HepG2 (cell line): ENCODE measurements at regions not wholly inside any gene's neighbourhood (a gene's known extent, or its start where the extent isn't known, plus 50 kb on each side); places are given as distances from the start of the nearest gene placed in this dataset.

Source experiments
- ATAC-seq: fragments of 200-7000 bp; cut with Tn5 transposase; 3 replicates; pipeline ENCODE4 v1.9.1; 2020; ENCODE audit warnings: mild to moderate bottlenecking, moderate library complexity
- BruUV-seq: library from RNA; stranded (reverse); fragments of 400-500 nt; replicated peaks from 2 replicates; lab custom pipeline; 2021; lab: Mats Ljungman, UMichigan
- CTCF ChIA-PET: fragments of 300-600 bp; formaldehyde crosslinking; extraction: SDS; loops from one replicate; lab custom pipeline; 2021; ENCODE audit warnings: low total read pairs, inconsistent platforms, low intra/inter-chr PET ratio; lab: Yijun Ruan, JAX
- POLR2A ChIA-PET: fragments of 350-600 bp; sonication (Branson Sonifier 250); formaldehyde crosslinking; loops from one replicate; lab custom pipeline; 2020; ENCODE audit warnings: antibody characterized with exemption, inconsistent platforms; lab: Yijun Ruan, JAX
- DNase-seq: peaks from one replicate; pipeline ENCODE4 v3.0.0-alpha.2; 2015; ENCODE audit warnings: low spot score
- FAIRE-seq: peaks from 3 replicates; lab custom pipeline; 2011; peaks lifted over from hg19 to GRCh38; lab: Jason Lieb, UNC
- H2AFZ ChIP-seq: one replicate; pipeline ENCODE4 v1.6.1; 2011; ENCODE audit warnings: low read length, inconsistent platforms
- H3K27ac ChIP-seq: fragments of 300-600 bp; 3 replicates; pipeline ENCODE4 v1.8.0; 2011; ENCODE audit warnings: mixed run types, mild to moderate bottlenecking, mixed read lengths, low read length, inconsistent platforms; ENCODE audit not compliant: insufficient read depth; ENCODE audit errors: extremely low read length
- H3K27me3 ChIP-seq, 2 experiments: fragments of 200-600 bp in 1 of 2; 2 replicates in 1 of 2; 3 replicates in 1 of 2; pipeline versions ENCODE4 v1.6.0 to v1.8.0; 2011; ENCODE audit warnings: low read length in 2 of 2, mild to moderate bottlenecking in 2 of 2, moderate library complexity in 2 of 2, inconsistent platforms in 1 of 2; ENCODE audit not compliant: insufficient read depth in 2 of 2, control insufficient read depth in 1 of 2
- H3K36me3 ChIP-seq, 2 experiments: fragments of 200-600 bp in 1 of 2; replicated peaks in 1 of 2; 2 replicates in 1 of 2; 3 replicates in 1 of 2; pipeline versions ENCODE4 v1.5.1 to v1.8.0; 2011; ENCODE audit warnings: low read length in 2 of 2, inconsistent platforms in 1 of 2; ENCODE audit not compliant: insufficient read depth in 2 of 2, control insufficient read depth in 1 of 2
- H3K4me1 ChIP-seq: 2 replicates; pipeline ENCODE4 v1.5.1; 2012; ENCODE audit warnings: low read length, inconsistent platforms; ENCODE audit not compliant: insufficient read depth
- H3K4me2 ChIP-seq: 2 replicates; pipeline ENCODE4 v1.6.0; 2011; ENCODE audit warnings: low read depth, low read length, inconsistent platforms
- H3K4me3 ChIP-seq, 3 experiments: fragments of 200-600 bp in 1 of 3; sonication (generic), shearing (Covaris generic) in 1 of 3; replicated peaks in 1 of 3; 2 replicates each; pipeline ENCODE4 v1.5.1; 2011 to 2016; ENCODE audit warnings: low read length in 3 of 3, inconsistent platforms in 2 of 3, low read depth in 2 of 3, mild to moderate bottlenecking in 2 of 3, control low read depth in 1 of 3, mixed read lengths in 1 of 3; ENCODE audit not compliant: insufficient read depth in 1 of 3
- H3K79me2 ChIP-seq: one replicate; pipeline ENCODE4 v1.6.1; 2011; ENCODE audit warnings: low read length, inconsistent platforms; ENCODE audit not compliant: insufficient read depth
- H3K9ac ChIP-seq: 2 replicates; pipeline ENCODE4 v1.6.0; 2011; ENCODE audit warnings: mild to moderate bottlenecking, low read depth, low read length, inconsistent platforms; ENCODE audit not compliant: insufficient read depth
- H3K9me3 ChIP-seq: 2 replicates; pipeline ENCODE4 v1.5.1; 2012; ENCODE audit warnings: mild to moderate bottlenecking, low read length
- H4K20me1 ChIP-seq: 2 replicates; pipeline ENCODE4 v1.6.0; 2011; ENCODE audit warnings: inconsistent platforms, mild to moderate bottlenecking, low read length, moderate library complexity; ENCODE audit not compliant: insufficient read depth
- BCL6 ChIP-seq: IDR thresholded peaks from 2 replicates; pipeline ENCODE4 v1.6.1; 2016; ENCODE audit warnings: missing genetic modification reagents, missing compliant biosample characterization
- BRD4 ChIP-seq: sonication (generic); formaldehyde crosslinking; IDR thresholded peaks from 2 replicates; pipeline ENCODE4 v1.4.0; 2020; ENCODE audit warnings: missing genetic modification reagents
- HMGXB3 ChIP-seq: sonication (generic); formaldehyde crosslinking; IDR thresholded peaks from 2 replicates; pipeline ENCODE4 v1.4.0; 2020; ENCODE audit warnings: missing genetic modification reagents, borderline replicate concordance
- HNF4A ChIP-seq: sonication (generic); formaldehyde crosslinking; IDR thresholded peaks from 2 replicates; pipeline ENCODE4 v1.4.0; 2020; ENCODE audit warnings: missing genetic modification reagents
- HOMEZ ChIP-seq: IDR thresholded peaks from 2 replicates; pipeline ENCODE4 v1.6.1; 2016; ENCODE audit warnings: low read depth
- IKZF4 ChIP-seq: sonication (generic); formaldehyde crosslinking; IDR thresholded peaks from 2 replicates; pipeline ENCODE4 v1.5.1; 2020; ENCODE audit warnings: borderline replicate concordance, mild to moderate bottlenecking, low read depth, missing genetic modification reagents; ENCODE audit errors: not compliant biosample characterization
- PTBP1 ChIP-seq: fragments of 200-400 bp; formaldehyde crosslinking; IDR thresholded peaks from 2 replicates; pipeline ENCODE4 v1.6.1; 2018; ENCODE audit warnings: low read length, low read depth; ENCODE audit not compliant: poor library complexity, severe bottlenecking
- RBM22 ChIP-seq: fragments of 200-400 bp; formaldehyde crosslinking; optimal IDR thresholded peaks from 2 replicates; pipeline ENCODE3; 2017; ENCODE audit warnings: mild to moderate bottlenecking, low read length, moderate library complexity
- RFX1 ChIP-seq: fragments of 450-650 bp; IDR thresholded peaks from 2 replicates; pipeline ENCODE4 v1.6.1; 2017
- SMAD1 ChIP-seq: sonication (generic); formaldehyde crosslinking; IDR thresholded peaks from 2 replicates; pipeline ENCODE4 v1.4.0; 2020; ENCODE audit warnings: missing genetic modification reagents, low read depth, mild to moderate bottlenecking, borderline replicate concordance
- SP1 ChIP-seq, 2 experiments: fragments of 450-650 bp in 1 of 2; sonication (generic) in 1 of 2; formaldehyde crosslinking in 1 of 2; IDR thresholded peaks; 2 replicates each; pipeline versions ENCODE4 v1.4.0 to v1.6.1; 2016 to 2020; ENCODE audit warnings: missing genetic modification reagents in 1 of 2
- ZNF614 ChIP-seq: IDR thresholded peaks from 2 replicates; pipeline ENCODE4 v1.6.1; 2018; ENCODE audit warnings: missing biosample characterization, missing genetic modification reagents, inconsistent platforms, borderline replicate concordance
- WGBS: methylation state at CpG from one replicate; pipeline ENCODE4 v1.1.6; 2017; ENCODE audit warnings: low lambda C conversion rate; 5-methylcytosine and 5-hydroxymethylcytosine counted together
- in situ Hi-C: cut with HindIII; loops from 2 replicates; pipeline ENCODE4 v1.10.0; 2017; ENCODE audit warnings: low pct_unique_long_range_greater_than_20kb; ENCODE audit not compliant: extremely low pct_ligation_motif_present
- intact Hi-C: fragments of 100-400 bp; cut with micrococcal nuclease; formaldehyde crosslinking; loops from one replicate; pipeline ENCODE4 v1.10.0; 2022; ENCODE audit not compliant: unreplicated experiment
- TF ChIP-seq, protein P1 (sequence below): IDR thresholded peaks from 2 replicates; pipeline ENCODE4 v1.4.0; 2020; ENCODE audit warnings: mild to moderate bottlenecking, missing genetic modification reagents

GRCh38 chr10:118865998-118866693 lies 111.4 kb upstream of the CACUL1 start:
- Histone ChIP-seq H3K36me3 (no peaks in the 10 kb centered on the region), H2AFZ (no peak overlapping the region), H4K20me1 (no peaks in the 10 kb centered on the region), H3K4me2 (peak overlapping the region; percentile 4; the same call in 1 of the 2 replicates), H3K27ac (no peak overlapping the region), H3K79me2 (no peaks in the 10 kb centered on the region), H3K4me1 (peaks cover 14% of the 10 kb centered on the region), H3K9me3 (no peaks in the 10 kb centered on the region), H3K9ac (no peak overlapping the region; the same call in 1 of the 2 replicates), H3K4me3 (no peak overlapping the region), H3K27me3 (no peaks in the 10 kb centered on the region)
- in situ Hi-C loops (no loop called here), intact Hi-C loops (no loop called here)
- FAIRE-seq: peak; percentile 47
- 19% methylated on average over 6 of the region's 6 CpGs for WGBS
- DNase-seq: peak; percentile 75
- ATAC-seq: peak; percentile 91
- ChIA-PET CTCF (no interaction called here), POLR2A (no interaction called here)
- no TSS peak for BruUV-seq
- TF ChIP-seq HMGXB3 (CRISPR knock-in tag) (no peak), SMAD1 (CRISPR knock-in tag) (no peak), PTBP1 (no peak), ZNF614 (CRISPR knock-in tag) (no peak), RBM22 (no peak), HOMEZ (CRISPR knock-in tag) (peak; percentile 55; the same call in 1 of the 2 replicates), BCL6 (peak; percentile 43; the same call in 1 of the 2 replicates), IKZF4 (no peak), SP1 (IDR thresholded peaks at IDR 0.05) (no peak), SP1 (CRISPR knock-in tag; IDR thresholded peaks at IDR 0.05) (no peak), RFX1 (no peak), HNF4A (CRISPR knock-in tag) (peak; percentile 76), BRD4 (no peak)
- TF ChIP-seq, protein P1, sequence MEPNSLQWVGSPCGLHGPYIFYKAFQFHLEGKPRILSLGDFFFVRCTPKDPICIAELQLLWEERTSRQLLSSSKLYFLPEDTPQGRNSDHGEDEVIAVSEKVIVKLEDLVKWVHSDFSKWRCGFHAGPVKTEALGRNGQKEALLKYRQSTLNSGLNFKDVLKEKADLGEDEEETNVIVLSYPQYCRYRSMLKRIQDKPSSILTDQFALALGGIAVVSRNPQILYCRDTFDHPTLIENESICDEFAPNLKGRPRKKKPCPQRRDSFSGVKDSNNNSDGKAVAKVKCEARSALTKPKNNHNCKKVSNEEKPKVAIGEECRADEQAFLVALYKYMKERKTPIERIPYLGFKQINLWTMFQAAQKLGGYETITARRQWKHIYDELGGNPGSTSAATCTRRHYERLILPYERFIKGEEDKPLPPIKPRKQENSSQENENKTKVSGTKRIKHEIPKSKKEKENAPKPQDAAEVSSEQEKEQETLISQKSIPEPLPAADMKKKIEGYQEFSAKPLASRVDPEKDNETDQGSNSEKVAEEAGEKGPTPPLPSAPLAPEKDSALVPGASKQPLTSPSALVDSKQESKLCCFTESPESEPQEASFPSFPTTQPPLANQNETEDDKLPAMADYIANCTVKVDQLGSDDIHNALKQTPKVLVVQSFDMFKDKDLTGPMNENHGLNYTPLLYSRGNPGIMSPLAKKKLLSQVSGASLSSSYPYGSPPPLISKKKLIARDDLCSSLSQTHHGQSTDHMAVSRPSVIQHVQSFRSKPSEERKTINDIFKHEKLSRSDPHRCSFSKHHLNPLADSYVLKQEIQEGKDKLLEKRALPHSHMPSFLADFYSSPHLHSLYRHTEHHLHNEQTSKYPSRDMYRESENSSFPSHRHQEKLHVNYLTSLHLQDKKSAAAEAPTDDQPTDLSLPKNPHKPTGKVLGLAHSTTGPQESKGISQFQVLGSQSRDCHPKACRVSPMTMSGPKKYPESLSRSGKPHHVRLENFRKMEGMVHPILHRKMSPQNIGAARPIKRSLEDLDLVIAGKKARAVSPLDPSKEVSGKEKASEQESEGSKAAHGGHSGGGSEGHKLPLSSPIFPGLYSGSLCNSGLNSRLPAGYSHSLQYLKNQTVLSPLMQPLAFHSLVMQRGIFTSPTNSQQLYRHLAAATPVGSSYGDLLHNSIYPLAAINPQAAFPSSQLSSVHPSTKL (CRISPR knock-in tag): peak; percentile 60
